Adrenal gland (tissue), 9 donors: ENCODE measurements at regions not wholly inside any gene's neighbourhood (a gene's known extent, or its start where the extent isn't known, plus 50 kb on each side); places are given as distances from the start of the nearest gene placed in this dataset.

ENCODE experiments used
- DNase-seq, 7 donors: peaks; one replicate each; pipeline ENCODE4 v3.0.0-alpha.2; 2019 to 2020
- H3K27ac ChIP-seq, 5 donors: fragments of 200-600 bp; sonication (generic) in 4 of 5; 1 replicate in 3 of 5; 2 replicates in 2 of 5; pipeline versions ENCODE4 v1.5.1 to v1.8.0; 2016 to 2020; ENCODE audit warnings: mild to moderate bottlenecking in 1 of 5
- H3K27me3 ChIP-seq: fragments of 200-600 bp; 2 replicates; pipeline ENCODE4 v1.8.0; 2021
- H3K36me3 ChIP-seq, 2 donors: fragments of 200-600 bp; replicated peaks in 1 of 2; 1 replicate in 1 of 2; 2 replicates in 1 of 2; pipeline versions ENCODE4 v1.5.1 to v1.8.0; 2018 to 2022
- H3K4me1 ChIP-seq, 2 donors: fragments of 200-600 bp; replicated peaks in 1 of 2; 1 replicate in 1 of 2; 2 replicates in 1 of 2; pipeline versions ENCODE4 v1.5.1 to v1.8.0; 2018 to 2021
- H3K4me3 ChIP-seq, 4 donors: fragments of 200-600 bp; sonication (generic) in 3 of 4; one replicate each; pipeline ENCODE4 v1.5.1; 2016 to 2018
- H3K9me3 ChIP-seq, 3 donors: fragments of 200-600 bp; sonication (generic) in 1 of 3; replicated peaks in 1 of 3; 1 replicate in 2 of 3; 2 replicates in 1 of 3; pipeline versions ENCODE4 v1.5.1 to v1.8.0; 2016 to 2021
- CTCF ChIP-seq, 6 experiments: fragments of 450-650 bp in 4 of 6; fragments of 200-600 bp in 2 of 6; sonication (generic) in 1 of 6; IDR thresholded peaks; 1 replicate in 5 of 6; 2 replicates in 1 of 6; pipeline versions ENCODE4 v1.5.1 to v1.8.0; 2016 to 2021; ENCODE audit warnings: antibody characterized with exemption in 6 of 6, mild to moderate bottlenecking in 2 of 6, moderate library complexity in 1 of 6
- POLR2A ChIP-seq, 2 donors: fragments of 450-650 bp; IDR thresholded peaks; one replicate each; pipeline ENCODE4 v1.6.1; 2017; ENCODE audit warnings: antibody characterized with exemption in 2 of 2, mild to moderate bottlenecking in 2 of 2, moderate library complexity in 1 of 2
- WGBS, 4 donors: extraction: QIAGEN DNeasy Blood & Tissue Kit in 2 of 4; methylation state at CpG; one replicate each; pipeline versions ENCODE4 v1.1.5 to v1.1.7; 2013 to 2017; 5-methylcytosine and 5-hydroxymethylcytosine counted together
- intact Hi-C, 2 donors: fragments of 100-400 bp; cut with DNase I; formaldehyde crosslinking; loops; one replicate each; pipeline versions ENCODE4 v1.14.1 to v1.15.0; 2022 to 2023
- microRNA counts, 2 donors: library from miRNA; unstranded; fragments of <30 nt; microRNA quantifications; one replicate each; lab custom pipeline; 2016
- small RNA-seq, 2 donors: library from RNA; depleted of rRNA; stranded (forward); fragments of <200 nt; gene quantifications; one replicate each; pipeline ENCODE3, GENCODE V24; 2016
- donor health status: healthy with polysubstance abuse.
- donor health status: Bipolar disorder and iron deficiency.
- donor health status: DM: yes; HTN: yes; CAD: no.
- donor health status: DM: no; HTN: no; CAD: no.
- donor health status: DM: no; HTN: no; CAD: no.

GRCh38 chr13:91292630-91293221 is 54.8 kb upstream of the MIR17HG start:
- TF ChIP-seq CTCF (IDR thresholded peaks at IDR 0.05) = no peak
- TF ChIP-seq POLR2A (IDR thresholded peaks at IDR 0.05) = no peak
- Histone ChIP-seq H3K27ac (no peak overlapping the region), H3K4me3 (no peak overlapping the region), H3K4me1 (no peaks in the 10 kb centered on the region), H3K27me3 (no peaks in the 10 kb centered on the region), H3K36me3 (no peaks in the 10 kb centered on the region), H3K9me3 (no peaks in the 10 kb centered on the region)
- intact Hi-C loops = no loop called here
- WGBS, 4 donors = 52 to 69% (median 63%) methylated on average over 7 of the region's 7 CpGs
- DNase-seq = no peak

- 76 to 88% (median 80%) methylated on average over 13 to 15 of the region's 15 CpGs for WGBS, 4 donors
- Histone ChIP-seq H3K9me3 (no peaks in the 10 kb centered on the region), H3K4me1 (no peaks in the 10 kb centered on the region), H3K36me3 (no peaks in the 10 kb centered on the region), H3K27me3 (no peaks in the 10 kb centered on the region), H3K4me3 (no peak overlapping the region), H3K27ac (no peak overlapping the region)
- TF ChIP-seq CTCF (IDR thresholded peaks at IDR 0.05) (no peak), POLR2A (IDR thresholded peaks at IDR 0.05) (no peak)
- no peak for DNase-seq
- intact Hi-C loops = no loop called here
Observed at GRCh38 chr13:91295712-91296410, 51.6 kb upstream of the MIR17HG start.

- intact Hi-C loops = no loop called here
Observed at GRCh38 chr13:91297503-91297902, 50.0 kb upstream of the MIR17HG start.

More at GRCh38 chr13:91297503-91297902, 50.0 kb upstream of the MIR17HG start:
- no peaks in the 10 kb centered on the region for H3K36me3 ChIP-seq
- TF ChIP-seq POLR2A (IDR thresholded peaks at IDR 0.05) = no peak
- TF ChIP-seq CTCF (IDR thresholded peaks at IDR 0.05) = no peak
- no peak overlapping the region for H3K27ac ChIP-seq
- no peaks in the 10 kb centered on the region for H3K4me1 ChIP-seq
- H3K27me3 ChIP-seq = no peaks in the 10 kb centered on the region
- no peak overlapping the region for H3K4me3 ChIP-seq
- 16 to 27% (median 21%) methylated on average over 2 of the region's 2 CpGs for WGBS, 4 donors
- H3K9me3 ChIP-seq = no peaks in the 10 kb centered on the region
- DNase-seq = no peak

MicroRNAs in the stretch of these regions (microRNA counts, 767-probe panel; counts per million panel counts)
- microRNA hsa-miR-622 (lab: Ali Mortazavi, UCI) = 0 counts per million in 2 donors

Small RNAs in the stretch of these regions (small RNA-seq; reads per million reads assigned to genes)
- gene AL445647.2 = 0 reads per million in 2 donors
- 0 reads per million in 2 donors for gene BRK1P2
- 0 reads per million in 2 donors for gene RF00212
- gene RNA5SP34 = 0 reads per million in 2 donors
- gene RNU6-75P = 0 reads per million in 2 donors
